AG09319 (cell line): ENCODE measurements at regions not wholly inside any gene's neighbourhood (a gene's known extent, or its start where the extent isn't known, plus 50 kb on each side); places are given as distances from the start of the nearest gene placed in this dataset.

Source experiments
- DNase-seq: peaks from one replicate; pipeline ENCODE4 v3.0.0-alpha.2; 2010; ENCODE audit warnings: low read depth; ENCODE audit errors: extremely low read depth
- TF ChIP-seq, protein P1 (sequence below): IDR thresholded peaks from 2 replicates; pipeline ENCODE4 v1.5.1; 2011; ENCODE audit warnings: low read depth, mild to moderate bottlenecking, inconsistent platforms, low read length, moderate library complexity

DNA sequence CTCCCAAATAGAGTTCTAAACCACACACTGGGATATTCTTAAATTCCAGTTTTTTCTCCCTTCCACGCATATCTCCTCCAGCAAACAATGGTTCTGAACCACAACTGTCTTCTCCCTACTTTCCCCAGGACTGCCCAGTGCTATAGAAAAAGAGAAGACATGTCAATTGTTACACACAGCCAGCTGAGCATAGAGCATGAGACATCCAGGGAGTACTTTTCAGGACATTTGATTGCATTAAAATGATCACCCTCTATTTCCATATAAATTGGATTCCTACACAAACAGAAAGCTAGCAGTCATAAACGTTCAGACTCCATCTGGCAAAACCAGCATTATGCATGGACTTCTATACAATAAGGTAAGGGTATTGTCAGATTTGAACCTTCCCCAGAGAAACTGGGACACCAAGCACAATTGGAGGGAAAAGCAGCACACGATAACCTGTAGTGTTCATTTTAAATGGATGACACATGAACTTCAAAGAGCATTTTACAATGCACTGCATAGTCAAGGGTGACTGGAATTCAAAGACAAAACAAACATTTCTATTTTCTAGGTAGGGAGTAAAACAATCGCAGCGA lies 93.1 kb upstream of the HEY2 start:
- DNase-seq = no peak
- TF ChIP-seq, protein P1, sequence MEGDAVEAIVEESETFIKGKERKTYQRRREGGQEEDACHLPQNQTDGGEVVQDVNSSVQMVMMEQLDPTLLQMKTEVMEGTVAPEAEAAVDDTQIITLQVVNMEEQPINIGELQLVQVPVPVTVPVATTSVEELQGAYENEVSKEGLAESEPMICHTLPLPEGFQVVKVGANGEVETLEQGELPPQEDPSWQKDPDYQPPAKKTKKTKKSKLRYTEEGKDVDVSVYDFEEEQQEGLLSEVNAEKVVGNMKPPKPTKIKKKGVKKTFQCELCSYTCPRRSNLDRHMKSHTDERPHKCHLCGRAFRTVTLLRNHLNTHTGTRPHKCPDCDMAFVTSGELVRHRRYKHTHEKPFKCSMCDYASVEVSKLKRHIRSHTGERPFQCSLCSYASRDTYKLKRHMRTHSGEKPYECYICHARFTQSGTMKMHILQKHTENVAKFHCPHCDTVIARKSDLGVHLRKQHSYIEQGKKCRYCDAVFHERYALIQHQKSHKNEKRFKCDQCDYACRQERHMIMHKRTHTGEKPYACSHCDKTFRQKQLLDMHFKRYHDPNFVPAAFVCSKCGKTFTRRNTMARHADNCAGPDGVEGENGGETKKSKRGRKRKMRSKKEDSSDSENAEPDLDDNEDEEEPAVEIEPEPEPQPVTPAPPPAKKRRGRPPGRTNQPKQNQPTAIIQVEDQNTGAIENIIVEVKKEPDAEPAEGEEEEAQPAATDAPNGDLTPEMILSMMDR = no peak

- TF ChIP-seq, protein P1 = no peak
- no peak for DNase-seq
Observed at GRCh38 chr6:125658136-125658535, 91.3 kb upstream of the HEY2 start.

- DNase-seq = no peak
- TF ChIP-seq, protein P1 = no peak
Observed at GRCh38 chr6:125658759-125659431, 90.5 kb upstream of the HEY2 start.

GRCh38 chr6:125659887-125660286 lies 89.5 kb upstream of the HEY2 start:
- TF ChIP-seq, protein P1 = no peak

GRCh38 chr6:125662296-125662695 lies 87.1 kb upstream of the HEY2 start:
- no peak for DNase-seq
- TF ChIP-seq, protein P1 = no peak

More at GRCh38 chr6:125659887-125660286, 89.5 kb upstream of the HEY2 start:
- DNase-seq = no peak

DNA sequence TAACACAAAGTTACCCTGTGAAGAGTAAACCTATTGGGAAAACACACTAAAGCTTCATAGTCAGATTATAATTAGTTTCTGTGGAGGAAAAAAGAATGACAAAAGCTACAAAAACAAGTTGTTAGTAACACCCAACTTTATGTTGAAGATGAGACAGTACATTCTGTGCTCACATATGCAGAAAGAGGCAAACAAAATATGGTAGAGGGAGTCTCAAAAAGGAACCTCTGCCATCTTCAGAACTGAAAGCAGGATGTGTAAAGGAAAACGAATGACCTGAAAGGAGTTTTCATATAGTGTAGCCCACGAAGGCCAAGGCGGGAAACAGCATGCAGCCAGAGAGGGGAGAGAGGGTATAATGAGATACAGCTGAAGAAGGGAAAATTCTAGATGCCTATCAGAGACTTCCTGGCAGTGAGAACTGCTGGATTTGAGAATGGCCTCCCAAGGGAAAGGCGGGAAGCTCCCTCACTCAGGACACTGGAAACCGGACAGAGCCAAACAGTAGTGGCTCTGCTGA lies 84.1 kb upstream of the HEY2 start:
- TF ChIP-seq, protein P1 = no peak
- no peak for DNase-seq

DNA sequence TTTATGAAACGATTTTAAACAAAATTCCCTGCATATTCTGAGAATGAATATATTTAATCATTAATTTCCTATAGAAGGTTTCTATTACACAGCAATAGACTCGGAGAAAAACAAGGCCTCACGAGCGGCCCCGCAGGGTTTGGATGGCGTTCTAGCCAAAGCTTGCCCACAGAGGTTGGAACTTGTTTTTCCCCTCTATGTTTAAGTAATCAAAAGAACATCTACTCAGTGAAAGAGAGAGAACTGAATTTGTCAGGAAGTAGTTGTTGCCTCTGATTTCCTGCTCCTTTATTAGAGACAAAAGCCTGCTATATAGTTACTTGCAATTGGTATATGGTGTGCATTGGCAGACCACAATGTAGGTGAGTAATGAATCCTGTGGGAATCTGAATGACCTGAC lies 82.1 kb upstream of the HEY2 start:
- TF ChIP-seq, protein P1 = no peak
- no peak for DNase-seq
